ENCODE measurements at regions not wholly inside any gene's neighbourhood (a gene's known extent, or its start where the extent isn't known, plus 50 kb on each side); places are given as distances from the start of the nearest gene placed in this dataset.

GRCh38 chr6:167555836-167556235, 230.9 kb downstream of the TTLL2 start:
- Histone ChIP-seq H3K36me3 (no peaks in the 10 kb centered on the region), H3K4me1 (peaks cover 0 to 10% (median 4%) of the 10 kb centered on the region in 4 donors), H3K9me3 (no peaks in the 10 kb centered on the region), H3K4me3 (no peak overlapping the region), H3K27me3 (no peaks in the 10 kb centered on the region), H3K27ac (no peak overlapping the region)
- intact Hi-C loops (cut with DNase I; ENCODE audit: low total_unique reads) (no loop called here), in situ Hi-C loops (cut with MboI; ENCODE audit: low pct_ligation_motif_present in 1 of 4, low pct_unique_long_range_greater_than_20kb in 1 of 4, low sequenced_read_pairs in 3 of 4) (no loop called here)
- TF ChIP-seq POLR2A (IDR thresholded peaks at IDR 0.05) (no peak), CTCF (IDR thresholded peaks at IDR 0.05) (no peak), EP300 (IDR thresholded peaks at IDR 0.05; ENCODE audit: low read depth) (no peak), POLR2AphosphoS5 (IDR thresholded peaks at IDR 0.05) (no peak)
- DNase-seq = no peak

DNA sequence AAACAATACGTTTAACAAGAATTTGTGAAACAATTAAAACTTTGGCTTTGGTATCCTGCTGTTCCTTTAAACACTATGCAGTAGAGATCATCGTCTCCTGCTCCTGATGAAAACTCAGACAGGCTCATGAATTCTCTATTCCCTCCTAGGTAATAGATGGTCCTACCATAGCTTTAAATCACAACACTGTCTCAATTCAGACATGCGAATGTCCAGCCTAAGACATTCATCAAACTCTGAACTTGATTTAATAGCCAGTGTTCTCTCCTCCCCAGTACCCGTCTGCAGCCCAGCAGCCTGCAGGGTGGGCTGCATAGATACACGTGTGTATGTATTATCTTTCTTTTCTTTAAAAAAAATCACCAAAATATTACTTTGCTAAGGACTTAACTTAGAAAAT, 232.8 kb downstream of the TTLL2 start:
- DNase-seq = no peak
- H3K27me3 ChIP-seq = no peaks in the 10 kb centered on the region
- H3K36me3 ChIP-seq = no peaks in the 10 kb centered on the region
- H3K27ac ChIP-seq = no peak overlapping the region
- H3K9me3 ChIP-seq = no peaks in the 10 kb centered on the region
- TF ChIP-seq EP300 (IDR thresholded peaks at IDR 0.05; ENCODE audit: low read depth) (no peak), CTCF (IDR thresholded peaks at IDR 0.05) (no peak), POLR2A (IDR thresholded peaks at IDR 0.05) (no peak), POLR2AphosphoS5 (IDR thresholded peaks at IDR 0.05) (no peak)
- 81 to 84% methylated on average over 5 of the region's 5 CpGs for WGBS, 2 donors (ENCODE audit: low coverage in 1 of 2)
- H3K4me1 ChIP-seq = no peaks in the 10 kb centered on the region
- in situ Hi-C loops (cut with MboI; ENCODE audit: low pct_ligation_motif_present in 1 of 4, low pct_unique_long_range_greater_than_20kb in 1 of 4, low sequenced_read_pairs in 3 of 4) (no loop called here), intact Hi-C loops (cut with DNase I; ENCODE audit: low total_unique reads) (no loop called here)
- H3K4me3 ChIP-seq = no peak overlapping the region

GRCh38 chr6:167558246-167559177, 233.6 kb downstream of the TTLL2 start:
- in situ Hi-C loops (cut with MboI; ENCODE audit: low pct_ligation_motif_present in 1 of 4, low pct_unique_long_range_greater_than_20kb in 1 of 4, low sequenced_read_pairs in 3 of 4) = no loop called here
- no peak for DNase-seq
- intact Hi-C loops (cut with DNase I; ENCODE audit: low total_unique reads) = no loop called here
- H3K9me3 ChIP-seq = no peaks in the 10 kb centered on the region
- no peaks in the 10 kb centered on the region for H3K36me3 ChIP-seq
- H3K4me1 ChIP-seq = no peaks in the 10 kb centered on the region
- no peak overlapping the region for H3K4me3 ChIP-seq
- WGBS, 2 donors (ENCODE audit: low coverage in 1 of 2) = 70 to 74% methylated on average over 7 to 14 of the region's 14 CpGs
- no peaks in the 10 kb centered on the region for H3K27me3 ChIP-seq
- no peak for TF ChIP-seq EP300 (IDR thresholded peaks at IDR 0.05; ENCODE audit: low read depth)
- TF ChIP-seq POLR2A (IDR thresholded peaks at IDR 0.05) = no peak
- no peak for TF ChIP-seq POLR2AphosphoS5 (IDR thresholded peaks at IDR 0.05)
- TF ChIP-seq CTCF (IDR thresholded peaks at IDR 0.05) = no peak
- H3K27ac ChIP-seq = no peak overlapping the region

- 50 to 53% methylated on average over 8 to 15 of the region's 15 CpGs for WGBS, 2 donors (ENCODE audit: low coverage in 1 of 2)
- no peaks in the 10 kb centered on the region for H3K4me1 ChIP-seq
- no peaks in the 10 kb centered on the region for H3K36me3 ChIP-seq
- H3K4me3 ChIP-seq = no peak overlapping the region
- no peaks in the 10 kb centered on the region for H3K9me3 ChIP-seq
- in situ Hi-C loops (cut with MboI; ENCODE audit: low pct_ligation_motif_present in 1 of 4, low pct_unique_long_range_greater_than_20kb in 1 of 4, low sequenced_read_pairs in 3 of 4) = no loop called here
- no peak overlapping the region for H3K27ac ChIP-seq
- intact Hi-C loops (cut with DNase I; ENCODE audit: low total_unique reads) = no loop called here
- H3K27me3 ChIP-seq = no peaks in the 10 kb centered on the region
- no peak for TF ChIP-seq CTCF (IDR thresholded peaks at IDR 0.05)
- TF ChIP-seq POLR2A (IDR thresholded peaks at IDR 0.05) = no peak
- no peak for TF ChIP-seq POLR2AphosphoS5 (IDR thresholded peaks at IDR 0.05)
- TF ChIP-seq EP300 (IDR thresholded peaks at IDR 0.05; ENCODE audit: low read depth) = no peak
- peak; percentile 22 for DNase-seq
Measured at GRCh38 chr6:167559675-167560479, 235.0 kb downstream of the TTLL2 start.
